AG09309 (cell line): ENCODE measurements at regions not wholly inside any gene's neighbourhood (a gene's known extent, or its start where the extent isn't known, plus 50 kb on each side); places are given as distances from the start of the nearest gene placed in this dataset.

ENCODE experiments used
- DNase-seq: peaks from one replicate; pipeline ENCODE4 v3.0.0-alpha.2; 2010; ENCODE audit warnings: low read depth
- H3K4me3 ChIP-seq: 2 replicates; pipeline ENCODE4 v1.5.1; 2011; ENCODE audit warnings: mild to moderate bottlenecking, low read depth, low read length, moderate library complexity; ENCODE audit not compliant: control insufficient read depth
- TF ChIP-seq, protein P1 (sequence below): IDR thresholded peaks from 2 replicates; pipeline ENCODE4 v1.5.1; 2011; ENCODE audit warnings: mild to moderate bottlenecking, low read depth, low read length, inconsistent platforms; ENCODE audit not compliant: insufficient read depth, control insufficient read depth; ENCODE audit errors: missing control alignments

DNA sequence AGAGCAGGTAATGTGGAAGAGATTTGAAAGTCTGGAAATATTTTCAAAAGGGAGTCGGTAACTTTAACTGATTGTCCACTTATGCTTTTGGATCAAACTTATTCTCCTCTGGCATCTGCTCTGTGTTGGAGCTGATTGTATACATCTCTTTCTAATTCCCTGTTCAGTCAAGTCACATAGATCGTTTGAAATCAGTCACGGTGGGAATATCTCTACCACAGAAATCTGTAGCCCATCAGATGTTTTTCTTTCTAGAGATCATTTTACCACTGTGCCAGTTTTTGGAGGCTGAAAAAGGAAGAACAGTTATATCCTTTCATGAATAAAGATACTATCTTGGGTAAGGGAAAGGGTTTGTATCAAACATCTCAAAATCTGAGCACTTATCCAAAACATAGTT is 1853.3 kb downstream of the EFNA5 start:
- H3K4me3 ChIP-seq, result no peak overlapping the region
- TF ChIP-seq, protein P1, sequence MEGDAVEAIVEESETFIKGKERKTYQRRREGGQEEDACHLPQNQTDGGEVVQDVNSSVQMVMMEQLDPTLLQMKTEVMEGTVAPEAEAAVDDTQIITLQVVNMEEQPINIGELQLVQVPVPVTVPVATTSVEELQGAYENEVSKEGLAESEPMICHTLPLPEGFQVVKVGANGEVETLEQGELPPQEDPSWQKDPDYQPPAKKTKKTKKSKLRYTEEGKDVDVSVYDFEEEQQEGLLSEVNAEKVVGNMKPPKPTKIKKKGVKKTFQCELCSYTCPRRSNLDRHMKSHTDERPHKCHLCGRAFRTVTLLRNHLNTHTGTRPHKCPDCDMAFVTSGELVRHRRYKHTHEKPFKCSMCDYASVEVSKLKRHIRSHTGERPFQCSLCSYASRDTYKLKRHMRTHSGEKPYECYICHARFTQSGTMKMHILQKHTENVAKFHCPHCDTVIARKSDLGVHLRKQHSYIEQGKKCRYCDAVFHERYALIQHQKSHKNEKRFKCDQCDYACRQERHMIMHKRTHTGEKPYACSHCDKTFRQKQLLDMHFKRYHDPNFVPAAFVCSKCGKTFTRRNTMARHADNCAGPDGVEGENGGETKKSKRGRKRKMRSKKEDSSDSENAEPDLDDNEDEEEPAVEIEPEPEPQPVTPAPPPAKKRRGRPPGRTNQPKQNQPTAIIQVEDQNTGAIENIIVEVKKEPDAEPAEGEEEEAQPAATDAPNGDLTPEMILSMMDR, result no peak
- DNase-seq, result no peak

DNA sequence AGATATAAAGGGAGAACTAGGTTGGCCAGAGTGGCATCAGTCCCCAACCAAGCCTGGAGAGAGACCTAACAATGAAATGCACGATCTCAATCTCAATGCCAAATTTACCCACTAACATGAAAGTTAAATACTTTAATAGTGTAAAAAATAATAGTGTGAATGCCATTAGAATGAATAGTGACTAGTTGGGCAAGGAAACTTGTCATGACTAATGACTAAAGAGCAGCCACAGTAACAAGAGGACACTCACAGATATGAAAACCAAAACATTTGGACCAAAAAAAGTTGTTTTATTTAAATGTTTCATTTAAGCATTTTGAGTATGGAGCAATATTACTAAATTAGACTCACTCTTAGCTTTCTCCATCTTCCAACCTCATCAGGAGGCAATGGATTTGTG is 1853.8 kb downstream of the EFNA5 start:
- no peak overlapping the region for H3K4me3 ChIP-seq
- DNase-seq, result no peak
- TF ChIP-seq, protein P1, result no peak

DNA sequence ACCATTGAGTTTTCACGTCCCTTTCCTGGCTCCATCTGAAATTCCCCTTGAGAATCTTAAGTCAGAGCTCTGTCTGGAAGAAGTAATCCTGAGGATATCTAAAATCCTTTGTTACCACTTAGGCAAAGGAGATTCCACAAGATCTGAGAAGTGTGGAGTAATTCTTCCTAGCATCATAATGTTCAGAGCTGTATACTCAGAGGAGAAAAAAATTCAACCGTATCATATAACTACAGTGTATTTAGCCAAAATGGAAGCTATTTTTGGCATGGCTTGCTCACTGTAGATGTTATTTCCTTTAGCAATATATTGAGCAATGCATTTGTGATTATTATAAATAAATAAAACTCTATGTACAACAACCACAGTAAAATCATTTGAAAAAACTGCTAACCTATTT is 1858.4 kb downstream of the EFNA5 start:
- DNase-seq, result no peak
- TF ChIP-seq, protein P1, result no peak
- H3K4me3 ChIP-seq, result no peak overlapping the region

DNA sequence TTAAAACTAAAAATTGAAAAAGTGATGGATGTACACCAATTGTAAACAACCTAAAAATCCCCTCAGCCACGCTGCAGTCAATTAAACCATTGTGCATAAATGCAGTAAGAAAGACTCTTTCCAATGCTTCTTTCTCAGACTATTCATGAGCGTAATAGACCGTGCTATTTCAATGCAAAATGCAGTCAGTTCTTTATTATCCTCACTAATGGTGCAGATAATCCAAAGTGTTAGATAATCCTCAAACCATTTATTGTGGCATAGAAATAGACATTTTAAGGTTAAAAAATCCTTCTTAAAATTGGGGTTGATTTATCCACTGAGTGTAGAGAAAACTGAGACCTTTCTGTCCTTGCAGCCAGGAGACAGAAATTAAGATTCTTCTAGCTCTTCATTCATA is 1862.8 kb downstream of the EFNA5 start:
- no peak for DNase-seq
- H3K4me3 ChIP-seq, result no peak overlapping the region
- TF ChIP-seq, protein P1, result no peak

DNA sequence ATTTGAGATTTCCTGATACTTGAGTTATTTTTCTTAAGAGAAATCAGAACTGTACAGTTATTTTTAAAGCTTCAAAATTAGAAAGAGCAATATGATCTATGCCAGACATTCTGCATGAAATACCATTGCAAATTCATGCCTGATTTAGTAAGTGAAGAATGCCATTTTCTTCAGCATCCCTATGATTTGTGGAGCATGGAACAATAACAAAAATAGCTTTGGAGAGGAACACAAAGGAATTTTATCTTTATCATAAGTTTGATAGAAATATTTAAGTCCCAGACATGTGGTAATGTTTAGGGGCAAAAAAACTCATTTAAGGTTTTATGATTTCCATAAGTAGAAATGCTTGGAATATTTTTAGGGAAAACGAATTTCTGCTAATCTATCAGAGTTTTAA is 1863.4 kb downstream of the EFNA5 start:
- no peak overlapping the region for H3K4me3 ChIP-seq
- TF ChIP-seq, protein P1, result no peak
- DNase-seq, result no peak

DNA sequence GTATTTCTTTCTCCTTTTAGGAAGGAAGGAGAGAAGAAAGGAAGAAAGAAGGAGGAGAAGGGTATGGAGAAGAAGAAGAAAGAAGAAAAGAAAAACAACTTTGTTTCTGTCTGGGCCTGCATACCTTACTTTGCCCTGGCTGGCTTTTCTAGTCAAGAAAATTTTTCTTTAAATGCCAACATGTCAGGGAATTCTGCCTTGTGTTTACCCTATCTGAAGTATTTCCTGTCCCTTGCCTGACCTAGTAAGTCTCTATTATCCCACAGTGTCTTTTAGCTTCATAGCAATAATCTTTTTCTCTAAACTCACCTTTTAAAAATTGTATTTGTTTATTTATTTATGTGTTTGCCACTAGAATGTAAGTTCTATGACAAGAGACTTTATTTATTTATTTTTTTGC is 1864.1 kb downstream of the EFNA5 start:
- no peak for DNase-seq

DNA sequence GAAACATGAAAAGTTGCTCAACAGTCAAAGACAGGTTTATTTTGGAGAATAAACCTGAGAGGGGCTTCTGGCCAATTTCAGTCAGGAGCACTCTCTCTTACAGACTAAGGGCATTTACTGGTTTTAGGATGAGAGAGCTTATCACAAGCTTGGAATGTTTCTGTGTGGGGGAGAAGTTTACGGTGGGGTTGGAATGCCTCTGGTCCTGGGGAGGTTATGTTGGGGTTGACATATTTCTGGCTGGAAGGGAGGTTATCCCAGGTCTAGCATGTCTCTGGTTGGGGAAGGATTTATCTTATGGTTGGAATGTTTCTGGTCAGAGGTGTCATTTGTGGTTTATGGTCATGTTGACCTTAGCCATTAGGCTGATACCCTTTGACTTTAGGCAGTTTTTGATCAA is 1867.3 kb downstream of the EFNA5 start:
- no peak overlapping the region for H3K4me3 ChIP-seq
- no peak for DNase-seq
- TF ChIP-seq, protein P1, result no peak

More for the DNA sequence above, 1864.1 kb downstream of the EFNA5 start:
- no peak overlapping the region for H3K4me3 ChIP-seq
- TF ChIP-seq, protein P1, result no peak
